Stimulated activated CD8-positive, alpha-beta memory T cell treated with anti-CD3 and anti-CD28 coated beads, Interleukin-12 subunit alpha, Interleukin-12 subunit beta, amount 100 ng/mL, for 24 hours (primary cell): ENCODE measurements at regions not wholly inside any gene's neighbourhood (a gene's known extent, or its start where the extent isn't known, plus 50 kb on each side); places are given as distances from the start of the nearest gene placed in this dataset.
"Not testable (repeated sequence)": the region's sequence is repeated elsewhere in the genome, so short reads cannot be mapped to it uniquely, and the experiment has no call there.

Experiments
- DNase-seq: peaks from one replicate; pipeline ENCODE4 v3.0.0-alpha.2; 2020; ENCODE audit errors: extremely low read depth

GRCh38 chr12:88893801-88894200, 313.5 kb upstream of the KITLG start:
- DNase-seq = no peak

- not testable (repeated sequence) for DNase-seq
Observed at GRCh38 chr12:88891434-88891833, 311.2 kb upstream of the KITLG start.

GRCh38 chr12:88889326-88890110, 309.2 kb upstream of the KITLG start:
- DNase-seq = no peak

DNA sequence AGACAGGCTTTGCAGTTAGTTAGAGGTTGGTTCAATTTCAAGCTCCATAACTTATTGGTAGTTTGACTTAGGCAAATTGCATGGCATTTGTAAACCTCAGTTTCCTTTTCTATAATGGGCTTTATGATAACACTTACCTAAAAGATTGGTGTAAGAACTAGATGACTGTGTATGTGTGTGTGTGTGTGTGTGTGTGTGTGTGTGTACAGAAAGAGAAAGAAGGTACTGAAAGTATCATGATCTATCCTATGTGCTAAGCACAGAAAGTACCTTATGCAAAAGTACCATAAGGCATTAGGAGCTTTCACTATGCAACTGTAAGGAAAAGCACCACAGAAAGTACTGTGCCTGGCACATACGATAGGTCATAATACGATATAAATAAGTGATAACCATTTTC, 304.3 kb upstream of the KITLG start:
- DNase-seq = no peak

DNA sequence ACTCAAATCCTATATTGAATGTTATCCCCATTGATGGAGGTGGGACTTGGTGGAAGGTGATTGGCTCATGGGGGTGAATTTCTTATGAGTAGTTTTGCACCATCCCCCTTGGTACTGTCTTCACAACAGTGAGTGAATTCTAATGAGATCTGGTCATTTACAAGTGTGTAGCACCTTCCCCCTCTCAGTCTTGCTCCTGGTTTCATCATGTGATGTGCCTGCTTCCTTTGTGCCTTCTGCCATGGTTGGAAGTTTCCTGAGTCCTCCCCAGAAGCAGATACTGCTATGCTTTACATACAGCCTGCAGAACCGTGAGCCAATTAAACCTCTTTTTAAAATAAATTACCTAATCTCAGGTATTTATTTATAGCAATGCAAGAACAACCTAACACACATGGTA, 302.4 kb upstream of the KITLG start:
- no peak for DNase-seq

- DNase-seq = no peak
Observed at GRCh38 chr12:88880051-88880450, 299.8 kb upstream of the KITLG start.

DNA sequence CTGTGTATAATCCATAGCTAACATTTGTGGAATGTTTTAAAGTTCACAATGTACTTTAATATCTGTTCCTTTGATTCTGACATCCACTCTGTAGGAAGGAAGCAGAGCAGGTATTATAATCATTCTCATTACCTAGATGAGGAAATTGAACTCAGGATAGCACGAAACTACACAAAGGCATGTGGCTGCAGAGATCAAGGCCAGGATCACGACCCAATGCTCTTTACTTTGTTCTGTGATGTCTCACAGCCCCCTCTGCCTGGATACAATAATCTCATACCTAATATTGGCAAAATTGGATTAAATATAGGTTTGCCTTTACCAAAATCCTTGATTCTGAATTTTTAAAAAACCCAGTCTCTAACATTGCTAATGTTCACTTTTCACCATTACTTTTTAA, 298.0 kb upstream of the KITLG start:
- no peak for DNase-seq

DNA sequence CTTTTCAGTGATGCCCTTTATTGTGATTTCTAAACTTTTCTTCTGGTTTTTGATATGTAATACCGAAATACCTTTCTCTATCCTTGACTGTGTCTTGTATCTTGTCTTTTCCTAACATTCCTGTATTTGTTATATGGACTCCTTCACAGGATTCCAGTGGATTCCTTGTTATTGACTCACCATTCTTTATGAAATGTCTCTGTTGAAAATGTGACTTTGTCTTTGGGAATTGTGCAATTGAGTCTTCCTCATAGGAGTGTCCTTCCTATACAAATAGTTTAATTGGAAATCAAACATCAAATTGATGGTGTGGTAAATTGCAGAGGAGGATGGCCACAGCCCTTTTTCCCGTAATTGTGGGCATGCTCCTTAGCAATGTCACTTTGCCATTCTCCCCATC, 296.6 kb upstream of the KITLG start:
- DNase-seq = no peak

GRCh38 chr12:88870000-88870737, 289.9 kb upstream of the KITLG start:
- no peak for DNase-seq

GRCh38 chr12:88868050-88868449, 287.8 kb upstream of the KITLG start:
- no peak for DNase-seq

GRCh38 chr12:88867510-88867909, 287.2 kb upstream of the KITLG start:
- no peak for DNase-seq

GRCh38 chr12:88866881-88867280, 286.6 kb upstream of the KITLG start:
- no peak for DNase-seq

DNA sequence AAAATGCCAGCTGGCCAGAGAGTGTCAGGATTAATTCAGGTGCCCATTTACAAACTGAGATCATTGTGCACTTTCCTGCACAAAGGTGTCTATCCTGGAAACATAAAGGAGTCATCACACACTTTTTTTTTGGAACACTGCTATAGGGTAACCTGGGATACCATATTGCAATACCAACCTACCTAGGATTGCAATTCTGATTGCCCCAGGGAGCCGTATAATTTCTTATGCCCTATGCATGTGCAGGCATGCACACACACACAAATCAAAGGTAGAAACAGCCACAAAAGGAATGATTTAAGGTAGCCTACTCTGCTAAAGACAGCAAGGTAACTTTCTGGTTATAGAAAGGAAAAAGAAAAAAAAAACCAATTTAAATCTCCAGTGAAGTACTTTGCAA, 285.3 kb upstream of the KITLG start:
- DNase-seq = no peak

- DNase-seq = no peak
Observed at GRCh38 chr12:88860851-88861250, 280.6 kb upstream of the KITLG start.

DNA sequence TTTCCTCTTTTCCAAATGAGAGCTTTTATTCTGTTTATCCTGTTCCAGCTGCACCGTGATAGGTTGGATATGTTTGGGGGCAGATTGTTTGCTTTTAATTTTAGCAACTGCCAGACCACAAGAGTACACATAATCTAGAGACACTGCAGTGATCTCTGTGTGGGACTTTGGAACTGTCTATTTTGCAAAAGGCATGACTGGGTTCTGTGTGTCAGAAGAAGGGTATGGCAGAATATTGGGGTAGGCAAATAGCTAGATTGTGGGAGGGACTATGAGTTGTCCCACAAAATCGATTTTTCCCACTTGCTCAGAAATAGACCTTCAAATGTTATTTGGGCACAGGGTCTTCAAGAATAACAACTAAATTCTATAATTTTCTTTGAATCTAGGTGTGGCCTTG, 275.9 kb upstream of the KITLG start:
- no peak for DNase-seq

GRCh38 chr12:88855301-88855700, 275.0 kb upstream of the KITLG start:
- no peak for DNase-seq

- no peak for DNase-seq
Observed at GRCh38 chr12:88854260-88854659, 274.0 kb upstream of the KITLG start.

DNA sequence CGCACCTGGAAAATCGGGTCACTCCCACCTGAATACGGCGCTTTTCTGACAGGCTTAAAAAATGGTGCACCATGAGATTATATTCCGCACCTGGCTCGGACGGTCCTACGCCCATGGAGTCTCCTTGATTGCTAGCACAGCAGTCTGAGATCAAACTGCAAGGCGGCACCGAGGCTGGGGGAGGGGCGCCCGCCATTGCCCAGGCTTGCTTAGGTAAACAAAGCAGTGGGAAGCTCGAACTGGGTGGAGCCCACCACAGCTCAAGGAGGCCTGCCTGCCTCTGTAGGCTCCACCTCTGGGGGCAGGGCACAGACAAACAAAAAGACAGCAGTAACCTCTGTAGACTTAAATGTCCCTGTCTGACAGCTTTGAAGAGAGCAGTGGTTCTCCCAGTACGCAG, 267.0 kb upstream of the KITLG start:
- not testable (repeated sequence) for DNase-seq

DNA sequence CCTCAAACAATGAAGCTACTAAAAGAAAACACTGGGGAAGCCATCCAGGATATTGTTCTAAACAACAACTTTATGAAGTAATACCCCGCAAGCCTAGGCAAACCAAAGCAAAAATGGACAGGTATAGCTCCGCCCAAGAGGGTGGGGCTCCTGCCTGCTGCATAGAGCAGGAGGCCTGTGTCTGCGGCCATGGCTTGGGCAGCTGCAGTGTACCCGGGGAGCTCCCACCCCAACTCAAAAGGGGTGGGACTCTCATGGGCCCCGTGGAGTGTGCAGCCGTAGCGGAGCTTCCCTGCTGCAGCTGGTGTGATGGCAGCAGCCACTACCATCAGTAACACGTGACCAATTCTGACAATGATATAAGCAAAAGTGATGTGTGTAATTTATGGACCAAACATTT, 264.2 kb upstream of the KITLG start:
- DNase-seq = no peak

GRCh38 chr12:88842314-88842713, 262.0 kb upstream of the KITLG start:
- DNase-seq = no peak

- DNase-seq = no peak
Observed at GRCh38 chr12:88839486-88839885, 259.2 kb upstream of the KITLG start.

GRCh38 chr12:88836156-88836555, 255.9 kb upstream of the KITLG start:
- no peak for DNase-seq

- no peak for DNase-seq
Observed at GRCh38 chr12:88834226-88834625, 254.0 kb upstream of the KITLG start.
